HuH-7 (cell line): ENCODE measurements at regions not wholly inside any gene's neighbourhood (a gene's known extent, or its start where the extent isn't known, plus 50 kb on each side); places are given as distances from the start of the nearest gene placed in this dataset.
"Not testable (repeated sequence)": the region's sequence is repeated elsewhere in the genome, so short reads cannot be mapped to it uniquely, and the experiment has no call there.

Experiments
- DNase-seq: peaks from one replicate; pipeline ENCODE4 v3.0.0; 2011; ENCODE audit warnings: low spot score

DNA sequence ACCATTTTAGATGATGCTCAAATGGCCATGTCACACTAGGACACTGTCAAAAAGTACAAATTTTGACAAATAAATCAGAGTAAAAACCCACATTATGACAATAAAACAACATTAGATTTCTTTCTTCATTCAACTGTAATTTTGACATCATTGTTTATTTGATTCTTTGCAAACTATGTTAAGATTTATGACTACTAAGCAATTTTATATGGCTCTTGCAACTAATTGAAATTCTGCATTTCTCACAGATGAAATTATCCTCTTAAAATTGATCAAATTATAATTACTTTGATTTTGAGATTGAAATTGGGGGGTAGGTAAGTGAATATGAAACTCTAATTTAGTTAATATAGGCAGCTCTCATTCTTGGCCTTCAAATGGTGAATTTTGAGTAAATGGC, 59.8 kb downstream of the ATOH1 start:
- DNase-seq: no peak

DNA sequence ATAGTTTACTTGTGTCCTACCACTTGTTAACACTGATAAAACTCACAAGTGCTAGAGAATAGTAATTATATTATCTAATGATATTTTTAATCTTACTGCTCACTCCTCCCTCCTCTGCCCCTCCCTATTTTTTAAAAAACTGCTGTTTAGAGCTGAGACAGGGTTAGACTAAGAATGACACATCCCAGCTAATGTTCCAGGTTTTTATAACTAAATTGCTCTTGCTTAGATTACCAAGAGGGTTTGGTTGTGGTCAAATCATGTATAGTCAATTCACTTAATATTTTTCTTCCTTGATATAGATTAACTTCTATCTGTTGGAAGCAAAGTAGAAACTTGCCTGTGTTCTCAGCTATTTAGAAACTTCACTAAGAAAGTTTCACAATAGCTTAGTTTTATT, 60.2 kb downstream of the ATOH1 start:
- DNase-seq: no peak

DNA sequence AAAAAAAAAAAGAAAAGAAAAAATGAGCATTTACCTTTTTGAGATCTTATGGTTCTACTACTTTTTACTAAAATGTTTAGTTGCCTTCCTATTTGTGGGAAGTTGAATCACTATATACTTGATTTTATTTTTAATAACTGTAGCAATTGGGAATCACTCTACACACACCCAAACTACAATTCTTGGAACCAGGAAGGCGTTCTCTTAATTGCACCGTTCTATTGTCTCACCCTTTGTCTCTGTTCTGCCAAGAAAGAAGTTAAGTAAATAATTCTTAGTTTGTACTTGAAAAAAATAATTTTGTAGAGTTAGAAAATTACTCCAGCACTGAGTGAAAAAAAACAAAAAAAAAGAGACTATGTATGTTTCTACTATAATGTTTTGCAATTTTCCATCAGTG, 62.7 kb downstream of the ATOH1 start:
- DNase-seq: no peak

DNA sequence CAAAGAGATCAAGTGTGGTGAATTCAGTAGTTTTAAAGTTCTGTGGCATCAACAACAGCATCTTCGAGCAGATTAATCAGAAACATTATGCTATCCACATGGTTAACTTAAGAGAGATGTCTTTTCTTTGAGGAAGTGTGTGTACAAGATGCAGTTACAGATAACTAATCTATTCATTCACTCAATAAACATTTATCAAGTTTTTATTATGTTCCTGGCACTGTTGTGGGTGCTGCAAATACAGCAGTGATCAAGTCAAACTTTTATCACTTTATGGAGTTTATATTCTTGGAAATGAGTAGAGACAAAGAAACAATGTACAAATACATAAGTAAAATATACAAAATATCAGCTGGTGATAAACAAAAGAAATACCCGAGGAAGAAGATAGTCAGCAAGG, 66.4 kb downstream of the ATOH1 start:
- no peak for DNase-seq

DNA sequence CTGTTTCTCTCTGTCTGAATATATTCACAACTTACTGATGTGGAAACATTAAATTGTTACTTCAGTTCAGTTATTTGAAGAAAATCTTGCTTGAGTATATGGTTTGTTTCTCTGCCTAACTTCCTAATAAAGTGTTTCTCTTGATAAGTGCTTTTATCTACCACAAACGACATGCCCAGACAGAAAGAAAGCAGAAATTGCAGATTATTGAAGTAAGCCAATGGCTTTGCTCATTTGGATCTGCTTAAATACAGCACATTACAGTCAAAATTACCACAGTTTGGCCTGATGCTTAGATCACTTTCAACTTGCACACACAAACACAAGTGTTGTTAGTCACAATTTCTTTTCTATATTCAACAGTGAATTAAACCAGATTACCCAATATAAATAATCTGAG, 68.0 kb downstream of the ATOH1 start:
- DNase-seq: no peak

DNA sequence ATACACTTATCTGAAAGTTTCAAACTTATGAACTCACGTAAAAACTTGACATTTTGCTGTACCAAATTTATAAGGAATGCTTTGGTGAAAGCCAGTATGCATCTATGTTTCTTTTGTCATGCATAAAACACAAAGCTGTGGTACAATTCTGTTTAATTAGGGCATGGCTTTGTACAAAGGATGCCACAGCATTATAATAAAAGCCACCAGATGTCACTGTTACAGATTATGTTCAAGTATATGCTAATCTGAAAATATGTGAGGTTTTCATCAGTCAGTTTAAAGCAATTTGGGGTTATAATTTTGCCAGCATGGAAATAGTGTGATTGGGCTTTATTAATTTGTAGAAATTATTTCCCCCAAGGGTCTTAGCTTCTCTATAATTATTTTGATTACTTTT, 69.0 kb downstream of the ATOH1 start:
- DNase-seq: no peak

DNA sequence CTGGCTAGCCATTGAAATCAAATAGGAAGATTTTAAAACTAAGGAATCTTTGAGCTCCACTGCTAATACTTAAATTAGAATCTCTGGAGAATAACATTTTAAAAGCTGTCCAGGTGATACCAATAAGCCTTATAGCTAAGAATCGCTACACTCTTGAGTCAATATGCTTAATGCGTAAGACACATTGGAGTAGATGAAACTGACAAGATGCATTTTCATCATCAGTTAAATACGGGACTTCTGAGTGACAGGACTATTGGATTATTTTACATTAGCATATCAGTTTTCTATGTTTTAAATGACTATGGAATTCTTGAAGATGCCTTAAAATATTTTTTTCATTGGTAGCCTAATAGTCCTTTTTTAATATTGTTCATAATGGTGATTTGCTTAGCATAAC, 80.2 kb downstream of the ATOH1 start:
- DNase-seq: no peak

DNA sequence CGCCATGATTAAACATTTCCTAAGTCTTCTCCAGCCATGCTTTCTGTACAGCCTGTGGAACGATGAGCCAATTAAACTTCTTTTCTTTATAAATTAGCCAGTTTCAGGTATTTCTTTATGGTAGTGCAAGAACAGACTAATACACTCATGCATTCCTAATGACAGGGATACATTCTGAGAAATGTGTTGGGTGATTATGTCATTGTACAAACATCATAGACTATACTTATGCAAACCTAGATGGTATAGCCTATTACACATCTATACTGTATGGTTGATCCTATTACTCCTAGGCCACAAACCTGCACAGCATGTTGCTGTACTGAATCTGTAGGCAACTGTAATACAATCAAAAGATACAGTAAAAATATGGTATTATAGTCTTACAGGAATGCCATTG, 83.1 kb downstream of the ATOH1 start:
- DNase-seq: no peak

DNA sequence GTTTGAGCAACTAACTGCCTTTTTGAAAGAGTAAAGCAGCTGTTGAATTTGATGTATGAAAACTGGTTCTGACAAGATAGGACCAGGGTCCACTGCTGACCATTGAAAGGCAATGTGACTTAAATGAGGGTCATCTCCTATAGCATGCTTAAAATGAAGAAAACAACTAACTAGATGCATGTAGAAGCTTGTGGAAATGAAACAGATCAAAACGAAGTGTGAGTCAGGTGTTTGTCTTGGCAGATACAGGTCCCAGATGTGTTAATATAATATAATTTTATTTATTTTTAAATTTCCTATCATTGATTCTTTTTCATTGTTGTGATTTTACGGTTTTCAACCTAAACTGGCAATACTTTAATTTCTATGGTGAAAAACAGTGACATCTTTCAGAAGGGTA, 83.6 kb downstream of the ATOH1 start:
- DNase-seq: no peak

DNA sequence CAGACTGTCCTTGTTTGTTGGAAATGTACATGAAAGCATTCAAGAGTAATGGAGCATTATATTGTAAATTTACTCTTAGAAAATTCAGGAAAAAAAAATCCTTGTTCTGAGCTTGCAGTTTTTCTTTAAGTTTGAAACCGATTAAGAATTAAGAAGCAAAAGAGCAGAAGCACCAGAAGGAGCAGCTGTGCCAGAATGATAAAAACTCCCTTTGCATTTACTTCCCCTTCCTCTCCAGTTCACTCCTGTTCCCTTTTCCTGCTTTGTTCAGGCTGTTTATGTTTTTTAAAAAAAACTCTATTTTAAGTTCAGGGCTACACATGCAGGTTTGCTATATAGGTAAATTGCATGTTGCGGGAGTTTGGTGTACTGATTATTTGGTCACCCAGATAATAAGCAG, 90.3 kb downstream of the ATOH1 start:
- DNase-seq: no peak

DNA sequence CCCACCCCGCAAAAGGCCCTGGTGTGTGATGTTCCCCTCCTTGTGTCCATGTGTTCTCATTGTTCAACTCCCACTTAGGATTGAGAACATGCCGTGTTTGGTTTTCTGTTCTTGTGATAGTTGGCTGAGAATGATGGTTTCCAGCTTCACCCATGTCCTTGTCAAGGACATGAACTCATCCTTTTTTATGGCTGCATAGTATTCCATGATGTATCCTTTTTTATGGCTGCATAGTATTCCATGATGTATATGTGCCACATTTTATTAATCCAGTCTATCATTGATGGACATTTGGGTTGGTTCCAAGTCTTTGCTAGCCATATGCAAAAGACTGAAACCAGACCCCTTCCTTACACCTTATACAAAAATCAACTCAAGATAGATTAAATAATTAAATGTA, 95.0 kb downstream of the ATOH1 start:
- not testable (repeated sequence) for DNase-seq

DNA sequence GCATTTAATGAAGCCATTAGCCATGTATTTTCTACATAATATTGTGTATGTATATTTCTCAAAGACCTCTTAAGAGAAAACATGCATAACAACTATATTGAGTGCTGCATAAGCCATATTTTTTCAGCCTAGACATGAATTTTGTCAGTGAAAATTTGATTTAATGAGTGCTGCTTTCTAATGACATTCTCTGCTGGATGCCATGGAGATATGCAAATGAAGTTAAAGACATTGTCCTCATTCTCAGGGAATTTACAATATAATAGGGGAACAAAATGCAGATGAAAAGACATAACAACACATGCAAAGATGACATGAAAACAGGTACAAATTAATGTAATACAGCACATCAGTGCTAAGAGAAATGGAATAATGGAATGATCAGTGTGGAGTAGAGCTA, 118.7 kb downstream of the ATOH1 start:
- no peak for DNase-seq

DNA sequence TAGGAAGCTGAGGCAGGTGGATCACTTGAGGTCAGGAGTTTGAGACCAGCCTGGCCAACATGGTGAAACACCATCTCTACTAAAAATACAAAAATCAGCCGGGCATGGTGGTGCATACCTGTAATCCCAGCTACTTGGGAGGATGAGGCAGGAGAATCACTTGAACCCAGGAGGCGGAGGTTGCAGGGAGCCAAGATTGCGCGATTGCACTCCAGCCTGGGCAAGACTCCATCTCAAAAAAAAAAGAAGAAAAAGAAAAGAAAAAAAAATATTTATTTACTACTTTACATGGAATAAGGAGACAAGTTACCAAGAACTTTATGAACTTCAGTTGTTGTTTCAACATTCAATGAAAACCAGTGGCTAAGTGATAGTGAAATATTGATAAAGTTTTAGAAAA, 121.7 kb downstream of the ATOH1 start:
- not testable (repeated sequence) for DNase-seq

DNA sequence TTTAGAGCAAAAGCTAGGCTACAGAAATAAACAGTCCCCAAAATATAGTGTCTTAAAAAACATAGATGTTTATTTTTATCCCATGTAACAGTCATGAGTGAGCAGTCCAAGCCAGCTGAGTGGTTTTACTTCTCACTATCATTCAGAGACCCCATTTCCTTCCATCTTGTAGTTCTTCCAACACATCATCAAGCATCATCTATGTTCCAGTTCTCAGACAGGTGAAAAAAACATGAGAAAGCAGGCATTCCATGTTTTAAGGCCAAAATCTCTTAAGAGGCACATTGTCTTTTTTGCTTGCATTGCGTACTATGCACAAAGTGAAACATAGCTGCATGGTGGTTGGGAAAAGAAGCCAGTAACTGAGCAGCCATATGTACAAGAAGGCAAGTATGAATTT, 128.6 kb downstream of the ATOH1 start:
- no peak for DNase-seq

DNA sequence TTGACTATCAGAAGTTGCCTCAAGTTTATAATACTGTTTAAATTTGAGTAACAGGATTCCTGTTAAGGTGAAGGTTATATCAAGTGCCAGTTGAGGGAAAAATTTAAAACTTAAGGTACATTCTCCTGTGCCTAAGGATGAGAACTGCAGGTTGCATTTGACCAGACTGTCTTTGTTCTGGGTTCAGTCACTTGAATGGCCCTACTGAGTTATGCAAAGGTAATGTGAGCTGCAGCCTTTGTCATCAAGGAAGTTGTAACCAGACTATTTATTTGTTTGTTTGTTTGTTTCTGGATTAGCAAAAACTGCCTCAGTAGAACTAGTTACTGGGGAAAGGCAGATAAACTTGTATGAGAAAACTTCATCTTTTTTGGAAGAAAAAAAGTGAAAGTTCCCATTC, 131.9 kb downstream of the ATOH1 start:
- DNase-seq: no peak

DNA sequence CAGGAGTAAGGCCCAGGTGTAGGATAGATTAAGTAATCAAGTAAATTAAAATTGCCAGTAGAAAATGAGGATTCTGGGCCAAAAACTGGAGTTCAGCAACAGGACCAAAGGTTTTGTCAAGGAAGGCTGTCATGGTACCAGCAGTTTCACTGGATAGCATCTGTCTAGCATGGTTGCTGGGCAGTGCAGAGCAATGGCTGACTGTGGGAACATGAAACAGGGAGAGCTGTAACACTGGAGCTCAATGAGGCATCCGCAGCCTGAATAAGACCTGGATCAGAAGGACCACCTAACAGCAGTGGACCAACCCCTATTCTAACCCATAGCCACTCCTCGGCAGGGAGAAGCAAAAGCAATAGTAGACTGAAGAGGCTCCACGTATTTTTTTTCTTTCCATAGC, 132.4 kb downstream of the ATOH1 start:
- DNase-seq: no peak

DNA sequence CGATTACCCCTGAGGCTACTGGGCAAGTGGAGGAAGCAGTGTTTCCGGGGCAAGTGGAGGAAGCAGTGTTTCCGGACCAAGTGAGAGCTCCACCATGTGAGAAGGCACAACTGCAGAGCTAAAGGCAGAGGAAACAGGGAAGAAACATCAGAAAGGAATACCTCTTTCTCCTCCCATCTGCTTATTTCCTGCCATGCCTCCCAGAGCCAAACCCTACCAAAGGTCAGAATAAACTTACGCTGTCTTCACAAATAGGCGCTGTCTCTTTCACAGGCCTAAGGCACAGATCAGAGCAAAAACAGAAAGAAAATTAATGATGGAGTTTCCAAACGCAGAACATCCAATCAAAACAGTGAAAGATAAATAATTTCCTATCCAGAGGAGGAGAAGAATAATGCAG, 153.0 kb downstream of the ATOH1 start:
- no peak for DNase-seq

DNA sequence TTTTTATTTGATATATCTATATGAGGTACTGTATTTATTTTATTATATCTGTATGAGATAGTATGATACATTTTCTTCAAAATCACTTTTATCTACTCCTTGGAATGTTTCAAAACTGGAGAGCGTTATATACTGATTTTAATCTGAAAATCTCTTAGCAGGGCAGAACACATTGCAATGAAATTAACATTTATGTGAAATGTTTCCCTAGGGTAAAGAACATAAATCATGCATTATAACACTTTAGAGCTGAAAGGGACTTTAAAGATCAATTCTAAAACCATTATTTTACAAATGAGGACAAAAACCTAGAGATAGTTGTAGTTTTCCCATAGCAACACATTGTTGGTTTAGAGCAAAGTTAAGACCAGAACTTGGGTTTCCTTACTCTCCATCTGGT, 153.7 kb downstream of the ATOH1 start:
- DNase-seq: no peak

DNA sequence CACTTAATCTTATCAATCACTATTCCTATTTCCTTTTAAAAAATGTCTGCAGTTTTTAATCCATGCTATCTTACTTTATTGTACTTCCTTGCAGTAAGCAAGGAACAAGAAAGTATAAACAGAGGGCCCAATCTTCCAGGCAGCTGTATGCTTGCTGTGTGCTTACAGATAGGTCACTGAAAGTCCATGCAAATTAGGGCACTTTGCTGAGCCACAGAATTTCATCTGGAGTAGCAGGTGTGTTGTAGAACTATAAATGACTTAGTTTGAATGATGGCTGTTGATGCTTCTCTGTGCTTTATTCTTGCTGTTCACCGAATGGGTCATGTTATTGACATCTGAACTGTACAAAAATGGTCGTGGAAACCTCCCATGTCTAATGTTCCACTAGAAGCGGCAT, 154.6 kb downstream of the ATOH1 start:
- no peak for DNase-seq

DNA sequence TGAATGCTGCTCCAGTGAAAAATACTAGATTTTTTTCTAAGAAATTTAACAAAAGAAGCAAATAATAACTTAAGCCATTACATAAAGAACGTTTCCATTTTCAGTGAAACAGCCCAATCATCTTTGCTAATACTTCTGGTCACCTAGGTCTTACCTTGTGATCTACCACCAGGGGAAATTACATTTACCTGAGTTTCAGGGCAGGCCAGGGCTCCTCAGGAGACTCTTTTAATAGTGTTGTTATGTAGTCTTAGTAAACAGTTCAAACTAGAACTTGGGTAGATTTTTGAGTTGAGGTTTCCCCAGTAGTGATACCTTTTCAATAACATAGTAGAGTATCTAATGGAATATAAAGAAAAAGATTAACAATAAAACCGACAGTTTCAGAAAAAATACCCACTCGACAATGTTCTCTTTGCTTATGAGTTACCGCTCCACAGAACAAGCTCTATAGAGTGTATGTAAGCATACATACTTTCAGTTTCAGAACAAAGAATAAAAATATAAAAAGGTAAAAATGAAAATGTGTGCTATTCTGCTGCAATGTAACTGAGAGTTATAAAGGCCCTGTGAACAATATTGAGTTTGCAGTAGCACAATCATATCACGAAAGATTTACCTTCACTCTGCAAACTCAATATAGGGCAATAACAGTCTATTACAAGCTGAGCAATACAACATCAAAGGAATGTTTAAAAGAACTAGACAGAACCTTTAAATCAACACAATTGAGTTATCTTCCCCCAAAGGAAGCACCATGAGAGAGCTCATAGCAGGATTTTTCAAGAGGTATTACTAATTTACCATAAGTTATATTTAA, 165.8 kb downstream of the ATOH1 start:
- DNase-seq: no peak

DNA sequence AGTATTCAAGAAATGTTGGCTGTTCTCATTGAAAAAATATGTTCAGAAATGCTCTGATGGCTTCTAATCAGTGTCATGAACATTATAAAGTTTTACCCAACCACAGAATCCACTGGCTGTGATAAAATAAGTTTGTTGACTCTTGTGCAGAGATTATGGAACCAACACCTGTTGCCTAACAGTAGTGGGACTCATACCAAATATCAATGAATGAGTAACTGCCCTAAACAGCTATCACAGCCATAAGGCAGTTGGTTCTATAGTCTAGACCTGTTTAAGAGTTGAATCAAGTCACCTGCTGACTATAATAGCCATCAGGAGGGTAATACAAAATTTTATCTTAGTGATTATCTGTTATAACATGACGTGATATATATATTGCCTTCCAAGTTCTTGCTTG, 168.3 kb downstream of the ATOH1 start:
- no peak for DNase-seq

DNA sequence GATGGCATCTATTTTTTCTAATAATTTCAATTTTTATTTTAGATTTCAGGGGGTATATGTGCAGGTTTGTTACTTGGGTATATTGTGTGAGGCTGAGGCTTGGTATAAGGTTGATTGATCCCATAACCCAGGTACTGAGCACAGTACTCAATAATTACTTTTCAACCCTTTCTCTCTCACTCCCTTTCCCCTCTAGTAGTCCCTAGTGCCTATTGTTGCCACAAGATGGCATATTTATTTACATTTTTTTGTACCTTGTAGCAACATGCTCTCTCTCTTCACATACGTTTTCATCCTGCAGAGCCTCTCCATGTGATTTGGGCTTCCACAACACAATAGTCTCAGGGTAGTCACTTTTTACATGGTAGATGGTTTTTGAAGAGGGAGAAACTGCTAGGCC, 172.0 kb downstream of the ATOH1 start:
- no peak for DNase-seq

DNA sequence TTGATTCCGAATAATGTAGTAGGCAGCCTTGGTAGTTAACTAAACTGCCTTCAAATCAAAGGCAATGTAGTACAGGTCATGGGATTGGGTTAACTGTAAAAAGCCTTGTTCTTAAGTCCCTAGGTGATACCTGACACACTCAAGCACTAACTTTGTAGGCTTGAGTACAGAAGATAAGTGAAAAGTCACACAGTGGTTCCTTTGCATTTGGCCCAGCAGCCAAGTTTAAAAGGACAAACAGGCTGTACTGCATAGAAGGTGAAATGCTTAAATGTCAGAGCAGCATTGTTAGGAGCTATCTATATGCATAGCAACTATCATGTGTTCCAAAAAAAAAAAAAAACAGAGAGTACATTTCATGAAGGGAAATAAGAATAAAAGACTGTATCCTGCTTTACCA, 178.4 kb downstream of the ATOH1 start:
- no peak for DNase-seq

DNA sequence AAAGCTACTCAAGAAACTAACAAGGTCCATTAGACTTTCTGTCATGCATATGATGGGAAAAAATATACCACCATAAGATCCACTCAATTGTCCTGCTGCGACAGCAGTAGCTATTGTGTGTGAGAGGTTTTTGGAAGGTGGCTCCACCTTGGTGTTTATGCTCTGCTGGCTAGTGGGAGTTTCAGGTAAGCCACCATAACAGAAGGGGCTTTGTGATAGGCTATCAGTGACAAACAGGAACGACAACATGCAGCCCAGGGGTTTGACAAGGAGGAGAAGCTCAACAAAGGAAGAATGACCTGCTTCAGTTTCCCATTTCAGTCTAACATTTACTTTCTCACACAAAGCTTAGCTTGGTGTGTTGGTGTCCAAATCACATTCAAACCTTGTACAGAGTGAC, 182.6 kb downstream of the ATOH1 start:
- no peak for DNase-seq
